Loucy (cell line): ENCODE measurements at regions not wholly inside any gene's neighbourhood (a gene's known extent, or its start where the extent isn't known, plus 50 kb on each side); places are given as distances from the start of the nearest gene placed in this dataset.

ENCODE experiments used
- H2AFZ ChIP-seq: fragments of 200-600 bp; sonication (generic); 2 replicates; pipeline ENCODE4 v1.6.0; 2016; ENCODE audit warnings: antibody characterized with exemption, mild to moderate bottlenecking, low read length, moderate library complexity
- H3F3A ChIP-seq: fragments of 200-600 bp; 2 replicates; pipeline ENCODE4 v1.6.0; 2016; ENCODE audit warnings: antibody characterized with exemption, low read depth, mild to moderate bottlenecking
- H3K27me3 ChIP-seq: fragments of 200-600 bp; sonication (generic); 2 replicates; pipeline ENCODE4 v1.6.1; 2014; ENCODE audit warnings: low read length, mild to moderate bottlenecking; ENCODE audit not compliant: insufficient read depth, poor library complexity, severe bottlenecking
- H3K36me3 ChIP-seq: fragments of 200-600 bp; sonication (generic); 2 replicates; pipeline ENCODE4 v1.6.1; 2016; ENCODE audit warnings: low read length; ENCODE audit not compliant: insufficient read depth
- H3K4me1 ChIP-seq: fragments of 200-600 bp; sonication (generic); 2 replicates; pipeline ENCODE4 v1.5.1; 2014; ENCODE audit warnings: low read length, mild to moderate bottlenecking; ENCODE audit not compliant: insufficient read depth, poor library complexity, severe bottlenecking
- H3K4me2 ChIP-seq: fragments of 200-600 bp; sonication (generic); 2 replicates; pipeline ENCODE4 v1.6.0; 2014; ENCODE audit warnings: antibody characterized with exemption, low read length, low read depth, mild to moderate bottlenecking; ENCODE audit not compliant: poor library complexity, severe bottlenecking
- H3K4me3 ChIP-seq: fragments of 200-600 bp; sonication (generic); 2 replicates; pipeline ENCODE4 v1.5.1; 2014; ENCODE audit warnings: low read length, mild to moderate bottlenecking, mixed read lengths; ENCODE audit not compliant: poor library complexity, severe bottlenecking
- H3K79me2 ChIP-seq: fragments of 200-600 bp; sonication (generic); 2 replicates; pipeline ENCODE4 v1.6.1; 2014; ENCODE audit warnings: low read length; ENCODE audit not compliant: insufficient read depth
- H3K9ac ChIP-seq: fragments of 200-600 bp; sonication (generic); 2 replicates; pipeline ENCODE4 v1.6.0; 2014; ENCODE audit warnings: mild to moderate bottlenecking, low read depth, low read length, moderate library complexity; ENCODE audit not compliant: poor library complexity, severe bottlenecking
- H3K9me2 ChIP-seq: fragments of 200-600 bp; sonication (generic); replicated peaks from 2 replicates; pipeline ENCODE4 v1.6.1; 2016; ENCODE audit warnings: low read depth, low read length, mixed read lengths
- H3K9me3 ChIP-seq: fragments of 200-600 bp; sonication (generic); 2 replicates; pipeline ENCODE4 v1.6.1; 2014; ENCODE audit warnings: mild to moderate bottlenecking, antibody characterized with exemption, low read length, low read depth; ENCODE audit not compliant: insufficient read depth
- H4K20me1 ChIP-seq: fragments of 200-600 bp; sonication (generic); 2 replicates; pipeline ENCODE4 v1.6.0; 2014; ENCODE audit warnings: antibody characterized with exemption, low read length, mild to moderate bottlenecking; ENCODE audit not compliant: insufficient read depth, poor library complexity, severe bottlenecking
- CTCF ChIP-seq: fragments of 200-600 bp; sonication (generic); conservative IDR thresholded peaks from 2 replicates; pipeline ENCODE4 v1.5.1; 2014; ENCODE audit warnings: mild to moderate bottlenecking, antibody characterized with exemption, low read length
- EZH2phosphoT487 ChIP-seq: fragments of 200-600 bp; IDR thresholded peaks from 2 replicates; pipeline ENCODE4 v1.6.1; 2018; ENCODE audit warnings: antibody characterized with exemption, mild to moderate bottlenecking, moderate library complexity, borderline replicate concordance

GRCh38 chr2:200223205-200223784 lies 83.2 kb upstream of the SPATS2L start:
- no peak overlapping the region for H3K4me2 ChIP-seq
- no peaks in the 10 kb centered on the region for H3K4me1 ChIP-seq
- no peaks in the 10 kb centered on the region for H3F3A ChIP-seq
- H3K27me3 ChIP-seq, result no peaks in the 10 kb centered on the region
- H3K36me3 ChIP-seq, result no peaks in the 10 kb centered on the region
- H4K20me1 ChIP-seq, result no peaks in the 10 kb centered on the region
- H3K9me2 ChIP-seq, result no peaks in the 10 kb centered on the region
- no peak overlapping the region for H2AFZ ChIP-seq
- H3K79me2 ChIP-seq, result no peaks in the 10 kb centered on the region
- H3K4me3 ChIP-seq, result no peak overlapping the region
- H3K9ac ChIP-seq, result no peak overlapping the region
- no peaks in the 10 kb centered on the region for H3K9me3 ChIP-seq
- TF ChIP-seq CTCF (no peak), EZH2phosphoT487 (no peak)

GRCh38 chr2:200225951-200226350 lies 80.5 kb upstream of the SPATS2L start:
- Histone ChIP-seq H3K4me1 (no peaks in the 10 kb centered on the region), H3K4me2 (no peak overlapping the region), H3K27me3 (no peaks in the 10 kb centered on the region), H3K79me2 (no peaks in the 10 kb centered on the region), H3K9me2 (no peaks in the 10 kb centered on the region), H3K36me3 (no peaks in the 10 kb centered on the region), H3F3A (no peaks in the 10 kb centered on the region), H2AFZ (no peak overlapping the region), H3K4me3 (no peak overlapping the region), H3K9me3 (no peaks in the 10 kb centered on the region), H3K9ac (no peak overlapping the region), H4K20me1 (no peaks in the 10 kb centered on the region)
- TF ChIP-seq CTCF, result no peak
- TF ChIP-seq EZH2phosphoT487, result no peak

GRCh38 chr2:200226451-200227426 lies 79.8 kb upstream of the SPATS2L start:
- H3K4me3 ChIP-seq, result no peak overlapping the region
- H3K4me1 ChIP-seq, result no peaks in the 10 kb centered on the region
- no peaks in the 10 kb centered on the region for H3F3A ChIP-seq
- H3K79me2 ChIP-seq, result no peaks in the 10 kb centered on the region
- no peak overlapping the region for H2AFZ ChIP-seq
- no peaks in the 10 kb centered on the region for H4K20me1 ChIP-seq
- no peaks in the 10 kb centered on the region for H3K9me3 ChIP-seq
- H3K4me2 ChIP-seq, result no peak overlapping the region
- TF ChIP-seq CTCF, result no peak
- TF ChIP-seq EZH2phosphoT487, result no peak
- H3K9me2 ChIP-seq, result no peaks in the 10 kb centered on the region
- H3K9ac ChIP-seq, result no peak overlapping the region
- H3K36me3 ChIP-seq, result no peaks in the 10 kb centered on the region
- H3K27me3 ChIP-seq, result no peaks in the 10 kb centered on the region
